HG02763 (cell line): ENCODE measurements at regions not wholly inside any gene's neighbourhood (a gene's known extent, or its start where the extent isn't known, plus 50 kb on each side); places are given as distances from the start of the nearest gene placed in this dataset.
"Not testable (repeated sequence)": the region's sequence is repeated elsewhere in the genome, so short reads cannot be mapped to it uniquely, and the experiment has no call there.

ENCODE experiments used
- ATAC-seq: cut with Tn5 transposase; IDR thresholded peaks from one replicate; pipeline ENCODE4 v1.9.1; 2021; ENCODE audit warnings: mild to moderate bottlenecking, moderate library complexity; ENCODE audit not compliant: unreplicated experiment

DNA sequence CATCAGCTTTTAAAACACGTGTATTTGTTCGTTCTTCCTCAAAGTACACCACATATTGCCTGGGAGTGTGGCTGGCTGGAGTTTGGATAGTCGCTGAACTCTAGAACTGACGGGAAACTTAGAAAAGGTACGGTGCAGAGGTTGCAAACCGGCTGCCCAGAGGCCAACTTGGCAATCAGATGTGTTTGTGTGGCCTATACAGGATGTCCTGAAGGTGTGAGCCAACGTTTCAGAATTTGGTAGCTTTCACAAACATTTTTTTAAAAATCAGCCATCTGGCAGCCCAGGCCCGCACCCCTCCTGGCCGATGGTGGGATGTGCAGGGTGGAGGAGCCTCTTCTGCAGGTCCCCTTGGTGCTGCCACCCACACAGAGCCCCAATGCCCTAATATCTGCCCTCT is 73.6 kb upstream of the SLC25A33 start:
- no peak for ATAC-seq

GRCh38 chr1:9466780-9467758 is 72.2 kb upstream of the SLC25A33 start:
- ATAC-seq, result no peak

GRCh38 chr1:9469882-9470281 is 69.4 kb upstream of the SLC25A33 start:
- ATAC-seq, result not testable (repeated sequence)

DNA sequence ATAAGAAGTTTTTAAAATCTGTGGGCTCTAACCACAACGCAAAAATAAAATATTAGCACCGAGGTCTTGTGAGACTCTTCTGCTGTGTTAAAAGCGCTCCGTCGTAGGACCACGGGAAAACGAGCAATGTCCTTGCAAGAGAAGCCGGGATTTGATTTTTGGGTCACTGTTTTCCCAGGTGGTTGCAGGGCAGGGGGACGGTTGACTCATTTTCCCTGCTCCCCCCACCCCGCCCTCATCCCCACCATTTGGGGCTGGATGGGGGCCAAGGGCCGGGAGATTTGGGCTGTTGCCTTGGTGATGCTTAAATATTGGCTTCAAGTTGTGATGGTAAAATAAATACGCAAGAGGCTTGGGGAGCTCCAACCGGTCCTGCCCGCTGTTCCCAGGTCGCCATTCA is 67.6 kb upstream of the SLC25A33 start:
- no peak for ATAC-seq

GRCh38 chr1:9472386-9473031 is 66.8 kb upstream of the SLC25A33 start:
- no peak for ATAC-seq

DNA sequence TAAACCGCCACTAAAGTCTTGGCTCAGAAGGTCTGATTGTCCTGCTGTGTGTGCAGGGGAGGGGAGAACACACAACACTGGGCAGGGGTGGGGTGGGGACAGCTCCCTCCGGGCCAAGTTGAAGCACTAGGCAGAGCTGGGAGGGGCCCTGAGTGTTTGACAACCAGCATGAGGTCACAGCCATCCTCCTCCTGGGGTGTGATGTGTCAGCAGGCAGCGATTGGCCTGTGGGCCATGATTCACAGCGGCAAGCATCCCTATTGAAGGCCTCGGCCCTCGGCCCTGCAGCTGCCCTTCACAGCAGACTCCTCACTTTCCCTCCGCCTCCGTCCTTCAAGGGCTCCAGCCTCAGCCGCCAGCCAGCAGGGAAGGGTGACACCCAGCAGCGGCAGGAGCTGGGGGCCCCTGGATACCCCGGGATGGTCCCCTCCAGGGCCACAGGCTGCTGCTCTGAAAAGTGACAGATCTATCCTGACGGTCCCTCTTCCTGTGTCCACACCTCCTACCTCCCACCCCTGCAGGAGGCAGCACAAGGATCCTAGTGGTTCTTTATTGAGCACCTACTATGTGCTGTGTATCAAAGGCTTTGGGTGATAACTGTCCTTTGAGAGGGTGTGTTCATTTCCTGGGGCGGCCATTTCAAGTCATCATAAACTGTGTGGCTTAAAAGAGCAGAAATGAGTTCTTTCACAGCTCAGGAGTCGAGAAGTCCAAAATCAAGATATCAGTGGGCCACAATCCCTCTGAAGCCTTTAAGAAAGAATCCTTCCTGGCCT is 66.0 kb upstream of the SLC25A33 start:
- ATAC-seq, result no peak

- ATAC-seq, result no peak
Measured at GRCh38 chr1:9475061-9475627, 64.1 kb upstream of the SLC25A33 start.

GRCh38 chr1:9476790-9477463 is 62.3 kb upstream of the SLC25A33 start:
- no peak for ATAC-seq

- no peak for ATAC-seq
Measured at GRCh38 chr1:9477535-9477934, 61.7 kb upstream of the SLC25A33 start.

GRCh38 chr1:9478021-9478420 is 61.2 kb upstream of the SLC25A33 start:
- ATAC-seq, result no peak

- ATAC-seq, result no peak
Measured at GRCh38 chr1:9481048-9481447, 58.2 kb upstream of the SLC25A33 start.

- ATAC-seq, result no peak
Measured at GRCh38 chr1:9482403-9482802, 56.9 kb upstream of the SLC25A33 start.

- no peak for ATAC-seq
Measured at GRCh38 chr1:9482816-9483572, 56.3 kb upstream of the SLC25A33 start.

- no peak for ATAC-seq
Measured at GRCh38 chr1:9486466-9487140, 52.7 kb upstream of the SLC25A33 start.
